WTC11 (cell line): ENCODE measurements at regions not wholly inside any gene's neighbourhood (a gene's known extent, or its start where the extent isn't known, plus 50 kb on each side); places are given as distances from the start of the nearest gene placed in this dataset.

Experiments used
- ATAC-seq: fragments of 200-7000 bp; cut with Tn5 transposase; 2 replicates; pipeline ENCODE4 v1.10.0; 2021; ENCODE audit warnings: mild to moderate bottlenecking, moderate library complexity
- CTCF ChIA-PET: fragments of 300-600 bp; sonication (Branson Sonifier 250); formaldehyde crosslinking; loops from one replicate; lab custom pipeline; 2021; ENCODE audit warnings: antibody characterized with exemption; lab: Charles Lee
- POLR2A ChIA-PET: fragments of 350-600 bp; sonication (Branson Sonifier 250); formaldehyde crosslinking; loops from one replicate; lab custom pipeline; 2021; ENCODE audit warnings: antibody characterized with exemption; lab: Charles Lee
- DNase-seq: peaks from one replicate; pipeline ENCODE4 v3.0.0; 2021; ENCODE audit warnings: low spot score
- H3K27ac Mint-ChIP-seq: 2 replicates; pipeline ENCODE4 v1.8.0; 2021; ENCODE audit warnings: mixed read lengths
- H3K27me3 Mint-ChIP-seq: 2 replicates; pipeline ENCODE4 v1.8.0; 2021; ENCODE audit warnings: low read depth, mild to moderate bottlenecking, moderate library complexity, mixed read lengths
- H3K36me3 Mint-ChIP-seq: 2 replicates; pipeline ENCODE4 v1.8.0; 2021; ENCODE audit warnings: mixed read lengths
- H3K4me1 Mint-ChIP-seq: 2 replicates; pipeline ENCODE4 v1.8.0; 2022; ENCODE audit warnings: mixed read lengths
- H3K4me3 Mint-ChIP-seq: 2 replicates; pipeline ENCODE4 v1.8.0; 2021; ENCODE audit warnings: mild to moderate bottlenecking, moderate library complexity, mixed read lengths
- H3K9me3 Mint-ChIP-seq: 2 replicates; pipeline ENCODE4 v1.8.0; 2021; ENCODE audit warnings: mixed read lengths
- ATF1 ChIP-seq: sonication (generic); formaldehyde crosslinking; IDR thresholded peaks from 2 replicates; pipeline ENCODE4 v1.8.1; 2023; ENCODE audit warnings: mild to moderate bottlenecking, moderate library complexity, missing genetic modification reagents
- ATF2 ChIP-seq: sonication (generic); formaldehyde crosslinking; IDR thresholded peaks from 2 replicates; pipeline ENCODE4 v1.8.1; 2022; ENCODE audit warnings: low read depth, missing genetic modification reagents, borderline replicate concordance
- ATF6 ChIP-seq: sonication (generic); formaldehyde crosslinking; IDR thresholded peaks from 2 replicates; pipeline ENCODE4 v1.8.1; 2023; ENCODE audit warnings: mild to moderate bottlenecking, missing genetic modification reagents
- CTCF ChIP-seq: fragments of 200-600 bp; IDR thresholded peaks from 2 replicates; pipeline ENCODE4 v1.8.0; 2022; ENCODE audit warnings: antibody characterized with exemption
- E2F1 ChIP-seq: sonication (generic); formaldehyde crosslinking; IDR thresholded peaks from 2 replicates; pipeline ENCODE4 v1.8.0; 2022; ENCODE audit warnings: mild to moderate bottlenecking, missing genetic modification reagents
- ERG ChIP-seq: fragments of 250-450 bp; sonication (Bioruptor Pico); IDR thresholded peaks from 2 replicates; pipeline ENCODE4 v1.8.0; 2021; ENCODE audit warnings: mild to moderate bottlenecking
- ESRRA ChIP-seq: sonication (generic); formaldehyde crosslinking; IDR thresholded peaks from 2 replicates; pipeline ENCODE4 v1.8.1; 2022; ENCODE audit warnings: mild to moderate bottlenecking, missing genetic modification reagents, borderline replicate concordance
- GTF2I ChIP-seq: fragments of 250-450 bp; sonication (Bioruptor Pico); conservative IDR thresholded peaks from 2 replicates; pipeline ENCODE4 v1.4.0; 2021; ENCODE audit warnings: mild to moderate bottlenecking
- IRF2 ChIP-seq: sonication (generic); formaldehyde crosslinking; IDR thresholded peaks from 2 replicates; pipeline ENCODE4 v1.8.0; 2022; ENCODE audit warnings: low read depth, missing genetic modification reagents, borderline replicate concordance
- KAT7 ChIP-seq: sonication (generic); formaldehyde crosslinking; IDR thresholded peaks from 2 replicates; pipeline ENCODE4 v1.8.1; 2023; ENCODE audit warnings: missing genetic modification reagents, mild to moderate bottlenecking, borderline replicate concordance
- NR1H2 ChIP-seq: sonication (generic); formaldehyde crosslinking; IDR thresholded peaks from 2 replicates; pipeline ENCODE4 v1.9.0; 2021; ENCODE audit warnings: mild to moderate bottlenecking, moderate library complexity, missing genetic modification reagents
- PRDM15 ChIP-seq: sonication (generic); formaldehyde crosslinking; IDR thresholded peaks from 2 replicates; pipeline ENCODE4 v1.8.0; 2022; ENCODE audit warnings: missing genetic modification reagents
- TCF7 ChIP-seq: sonication (generic); formaldehyde crosslinking; IDR thresholded peaks from 2 replicates; pipeline ENCODE4 v1.8.0; 2022; ENCODE audit warnings: mild to moderate bottlenecking, low read depth, missing genetic modification reagents, moderate library complexity
- USF1 ChIP-seq: sonication (generic); formaldehyde crosslinking; IDR thresholded peaks from 2 replicates; pipeline ENCODE4 v1.8.0; 2022; ENCODE audit warnings: mild to moderate bottlenecking, missing genetic modification reagents
- ZBTB21 ChIP-seq: sonication (generic); formaldehyde crosslinking; IDR thresholded peaks from 2 replicates; pipeline ENCODE4 v1.8.1; 2023; ENCODE audit warnings: mild to moderate bottlenecking, missing genetic modification reagents, borderline replicate concordance
- ZNF121 ChIP-seq: sonication (generic); formaldehyde crosslinking; IDR thresholded peaks from 2 replicates; pipeline ENCODE4 v1.8.0; 2023; ENCODE audit warnings: missing genetic modification reagents
- ZNF232 ChIP-seq: sonication (generic); formaldehyde crosslinking; IDR thresholded peaks from 2 replicates; pipeline ENCODE4 v1.8.0; 2022; ENCODE audit warnings: mild to moderate bottlenecking, missing genetic modification reagents
- ZNF263 ChIP-seq: sonication (generic); formaldehyde crosslinking; IDR thresholded peaks from 2 replicates; pipeline ENCODE4 v1.8.1; 2022; ENCODE audit warnings: low read depth, mild to moderate bottlenecking, moderate library complexity, missing genetic modification reagents
- ZNF416 ChIP-seq: fragments of 250-450 bp; sonication (Bioruptor Pico); IDR thresholded peaks from 2 replicates; pipeline ENCODE4 v1.9.0; 2021; ENCODE audit warnings: mild to moderate bottlenecking, inconsistent platforms
- ZNF512 ChIP-seq: sonication (generic); formaldehyde crosslinking; IDR thresholded peaks from 2 replicates; pipeline ENCODE4 v1.8.1; 2022; ENCODE audit warnings: missing genetic modification reagents, borderline replicate concordance

GRCh38 chr1:8090241-8090702, 64.2 kb upstream of the ERRFI1 start:
- ChIA-PET CTCF (no interaction called here), POLR2A (interaction anchor here (0.6 kb wide), 1 partner anchor 17 kb away, joined by 3 read pairs; no protein-coding TSS in a partner anchor)
- H3K27me3 Mint-ChIP-seq = no peaks in the 10 kb centered on the region
- no peak overlapping the region for H3K27ac Mint-ChIP-seq
- H3K4me1 Mint-ChIP-seq = no peaks in the 10 kb centered on the region
- DNase-seq (no peak), ATAC-seq (no peak)
- H3K36me3 Mint-ChIP-seq = no peaks in the 10 kb centered on the region
- TF ChIP-seq IRF2 (CRISPR knock-in tag) (no peak), GTF2I (CRISPR knock-in tag) (no peak), NR1H2 (CRISPR knock-in tag) (no peak), ZNF263 (CRISPR knock-in tag) (no peak), ZBTB21 (CRISPR knock-in tag) (no peak), ZNF416 (CRISPR knock-in tag) (no peak), PRDM15 (CRISPR knock-in tag) (no peak), ZNF512 (CRISPR knock-in tag) (no peak), USF1 (CRISPR knock-in tag) (no peak)
- no peak overlapping the region for H3K4me3 Mint-ChIP-seq
- peaks cover 8% of the 10 kb centered on the region for H3K9me3 Mint-ChIP-seq

- H3K4me1 Mint-ChIP-seq = no peaks in the 10 kb centered on the region
- no peaks in the 10 kb centered on the region for H3K36me3 Mint-ChIP-seq
- TF ChIP-seq ATF2 (no peak), ZBTB21 (CRISPR knock-in tag) (no peak), ESRRA (CRISPR knock-in tag) (no peak), E2F1 (CRISPR knock-in tag) (no peak), ATF1 (no peak), ZNF121 (CRISPR knock-in tag) (no peak), ZNF416 (CRISPR knock-in tag) (no peak), ZNF232 (CRISPR knock-in tag) (no peak), KAT7 (no peak), ERG (CRISPR knock-in tag) (no peak), TCF7 (CRISPR knock-in tag) (no peak), CTCF (no peak), ATF6 (CRISPR knock-in tag) (no peak)
- TF ChIP-seq, all 79 proteins: peak for 0
- Mint-ChIP-seq H3K9me3 (peaks cover 8% of the 10 kb centered on the region), H3K27ac (no peak overlapping the region), H3K4me3 (no peak overlapping the region), H3K27me3 (no peaks in the 10 kb centered on the region)
- CTCF ChIA-PET = no interaction called here
- POLR2A ChIA-PET = interaction anchor here (0.6 kb wide), 1 partner anchor 16 kb away, joined by 3 read pairs; no protein-coding TSS in a partner anchor
- no peak for ATAC-seq
- no peak for DNase-seq
These were observed 63.6 kb upstream of the ERRFI1 start for GRCh38 chr1:8089535-8090228.
